ENCODE measurements at regions not wholly inside any gene's neighbourhood (a gene's known extent, or its start where the extent isn't known, plus 50 kb on each side); places are given as distances from the start of the nearest gene placed in this dataset.
"Not testable (repeated sequence)": the region's sequence is repeated elsewhere in the genome, so short reads cannot be mapped to it uniquely, and the experiment has no call there.

DNA sequence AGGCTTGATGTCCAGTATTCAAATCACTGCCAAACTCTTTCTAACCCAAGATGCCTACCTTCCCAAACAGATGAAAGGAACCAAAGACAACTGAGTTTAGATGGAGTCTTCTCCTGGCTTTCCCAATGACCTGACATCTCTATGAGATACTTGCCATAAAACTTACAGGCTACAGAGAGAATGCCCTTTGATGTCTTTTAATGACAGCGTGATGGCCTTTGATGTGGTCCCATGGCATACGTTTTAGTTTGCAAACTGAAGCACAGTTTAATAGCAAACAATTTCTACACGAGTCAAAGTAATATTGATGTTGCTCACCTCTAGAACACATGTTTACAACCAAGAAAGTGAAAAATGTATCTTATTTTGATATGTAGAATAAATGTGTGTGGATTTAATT, 73.2 kb downstream of the ZIC4 start:
- intact Hi-C loops (cut with DNase I) = no loop called here
- DNase-seq = no peak

DNA sequence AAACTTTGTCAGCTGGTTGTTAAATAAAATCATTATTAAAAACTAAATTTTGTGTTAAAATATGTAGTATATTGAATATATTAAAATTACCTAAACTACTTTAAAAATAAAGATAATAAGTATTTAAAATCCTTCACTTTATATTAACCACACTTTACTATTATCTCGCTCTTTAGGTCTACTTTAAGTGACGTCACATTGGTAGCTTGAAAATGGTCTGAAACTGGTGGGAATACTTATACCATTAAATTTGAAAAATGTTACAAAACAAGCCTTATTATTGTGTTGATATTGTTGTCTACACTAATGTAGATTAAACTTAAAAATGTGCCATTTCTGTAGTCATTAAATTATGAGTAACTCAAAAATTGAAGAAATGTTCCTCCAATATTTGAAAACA, 77.6 kb downstream of the ZIC4 start:
- DNase-seq = no peak
- intact Hi-C loops (cut with DNase I) = no loop called here

- intact Hi-C loops (cut with DNase I) = no loop called here
- DNase-seq = no peak
These were observed 82.0 kb downstream of the ZIC4 start for GRCh38 chr3:147324356-147324755.

- no peak for DNase-seq
- intact Hi-C loops (cut with DNase I) = no loop called here
These were observed 87.4 kb downstream of the ZIC4 start for GRCh38 chr3:147318900-147319299.

DNA sequence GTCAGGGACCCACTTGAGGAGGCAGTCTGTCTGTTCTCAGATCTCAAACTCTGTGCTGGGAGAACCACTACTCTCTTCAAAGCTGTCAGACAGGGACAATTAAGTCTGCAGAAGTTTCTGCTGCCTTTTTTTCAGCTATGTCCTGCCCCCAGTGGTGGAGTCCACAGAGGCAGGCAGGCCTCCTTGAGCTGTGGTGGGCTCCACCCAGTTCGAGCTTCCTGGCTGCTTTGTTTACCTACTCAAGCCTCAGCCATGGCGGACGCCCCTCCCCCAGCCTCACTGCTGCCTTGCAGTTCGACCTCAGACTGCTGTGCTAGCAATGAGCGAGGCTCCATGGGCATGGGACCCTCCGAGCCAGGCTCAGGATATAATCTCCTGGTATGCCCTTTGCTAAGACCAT, 89.3 kb downstream of the ZIC4 start:
- intact Hi-C loops (cut with DNase I) = not testable (repeated sequence)
- peak in 2 of 10 donors; percentile 42 to 52 for DNase-seq

GRCh38 chr3:147313513-147313912, 92.8 kb downstream of the ZIC4 start:
- intact Hi-C loops (cut with DNase I) = no loop called here
- DNase-seq = no peak

GRCh38 chr3:147312786-147313280, 93.5 kb downstream of the ZIC4 start:
- intact Hi-C loops (cut with DNase I) = no loop called here
- DNase-seq = no peak

GRCh38 chr3:147311716-147312115, 94.6 kb downstream of the ZIC4 start:
- intact Hi-C loops (cut with DNase I) = no loop called here
- no peak for DNase-seq

GRCh38 chr3:147305533-147306250, 100.7 kb downstream of the ZIC4 start:
- intact Hi-C loops (cut with DNase I) = no loop called here

DNA sequence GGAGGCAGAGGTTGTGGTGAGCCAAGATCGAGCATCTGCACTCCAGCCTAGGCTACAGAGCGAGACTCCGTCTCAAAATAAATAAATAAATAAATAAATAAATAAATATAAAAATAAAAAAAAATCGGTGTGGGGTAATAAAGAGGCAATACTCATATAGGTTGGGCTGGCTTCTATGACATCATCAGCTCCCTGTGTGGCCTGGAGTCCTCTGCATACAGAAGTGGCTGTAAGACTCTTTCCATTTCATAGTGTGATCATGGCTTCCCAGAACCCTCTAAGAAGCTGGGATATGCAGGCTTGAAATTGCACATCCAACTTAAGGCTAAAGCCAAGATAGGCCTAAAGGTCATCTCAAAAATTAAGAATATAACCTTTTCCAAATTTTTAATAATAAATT, 101.6 kb downstream of the ZIC4 start:
- intact Hi-C loops (cut with DNase I) = no loop called here
- DNase-seq = no peak

More at GRCh38 chr3:147305533-147306250, 100.7 kb downstream of the ZIC4 start:
- DNase-seq = no peak

DNA sequence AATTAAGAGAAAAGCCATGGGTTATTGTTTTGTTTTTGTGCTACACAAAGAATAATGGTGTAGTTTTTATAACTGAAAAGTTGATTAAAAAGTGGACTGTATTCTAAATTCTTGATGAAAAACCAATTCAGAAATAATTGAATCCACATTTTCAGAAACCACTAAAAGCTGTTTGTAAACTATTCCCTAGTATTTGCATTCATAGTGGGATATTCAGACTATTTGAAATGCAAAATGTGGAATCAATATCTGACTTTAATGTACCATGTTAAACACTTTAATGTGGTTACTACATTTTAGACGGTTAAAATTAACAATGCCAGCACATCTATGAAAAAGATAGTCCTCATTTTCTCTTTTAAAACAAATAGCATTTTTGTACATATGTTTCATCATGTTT, 104.6 kb downstream of the ZIC4 start:
- DNase-seq = no peak
- intact Hi-C loops (cut with DNase I) = no loop called here

DNA sequence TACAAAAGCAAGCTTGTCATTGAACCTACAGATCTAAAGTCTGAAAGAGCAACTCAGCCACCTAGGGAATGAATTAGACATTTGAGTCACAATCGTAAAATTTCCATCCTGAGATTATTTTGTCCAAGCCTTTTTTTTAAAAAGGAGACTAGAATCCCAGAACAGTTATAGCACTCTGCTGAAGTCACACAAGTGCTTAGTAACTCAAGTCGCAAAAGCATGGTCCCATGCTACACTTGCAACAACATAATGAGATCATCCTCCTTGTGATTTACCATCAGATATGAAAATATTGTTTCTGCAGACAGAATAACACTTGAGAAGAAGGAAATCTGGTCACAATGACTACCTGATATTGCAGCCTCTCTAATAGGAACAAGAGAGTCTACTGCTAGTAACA, 106.7 kb downstream of the ZIC4 start:
- intact Hi-C loops (cut with DNase I) = no loop called here
- no peak for DNase-seq

DNA sequence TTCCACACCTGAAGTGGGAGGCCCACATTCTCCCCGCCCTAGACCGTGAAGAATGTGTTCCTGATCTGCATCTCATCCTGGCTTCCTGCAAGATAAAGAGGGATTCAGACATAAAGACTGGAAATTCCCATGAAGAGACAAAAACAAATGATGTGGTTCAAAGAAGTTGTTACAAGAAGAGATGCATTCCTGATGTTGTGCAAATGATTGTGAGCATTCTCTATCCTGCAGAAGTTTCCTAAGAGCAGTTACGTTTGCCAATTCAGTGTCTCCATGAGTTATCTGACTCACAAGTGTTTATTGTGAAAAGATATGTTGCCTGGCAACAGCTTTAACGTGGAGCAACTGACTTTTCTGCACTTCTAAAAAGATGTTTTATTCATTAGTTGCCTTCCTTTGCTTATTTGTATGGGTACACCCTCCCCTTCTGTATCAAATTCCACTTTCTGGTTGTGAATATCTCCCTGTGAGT, 107.8 kb downstream of the ZIC4 start:
- no peak for DNase-seq
- intact Hi-C loops (cut with DNase I) = no loop called here

DNA sequence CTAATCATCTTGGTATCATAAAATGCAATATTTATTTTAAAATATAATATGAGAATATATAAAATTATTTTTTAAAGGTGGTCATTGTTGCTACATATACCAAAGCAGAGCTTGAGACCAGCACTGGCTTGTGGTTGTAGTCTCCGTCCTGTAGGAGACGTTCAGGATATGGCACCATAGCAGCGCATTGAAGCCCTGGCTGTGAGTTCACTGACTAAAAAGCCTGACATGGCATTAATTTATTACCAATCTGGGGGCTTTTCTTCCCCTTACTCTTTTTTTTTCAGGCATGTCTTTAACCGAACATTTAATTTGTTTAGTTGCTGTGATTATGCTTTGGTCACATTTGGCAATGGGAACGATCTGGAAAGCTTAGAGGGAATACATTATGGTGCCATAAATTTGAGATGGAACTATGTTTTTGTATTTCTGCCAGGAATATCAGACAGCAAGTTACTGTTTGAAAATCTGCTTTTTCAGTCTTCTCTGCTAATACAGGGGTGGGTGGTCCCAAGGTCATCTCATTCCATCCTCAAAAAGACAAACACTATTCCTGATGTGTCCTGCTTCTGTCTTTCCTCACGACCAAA, 108.5 kb downstream of the ZIC4 start:
- intact Hi-C loops (cut with DNase I) = no loop called here
- DNase-seq = no peak

- intact Hi-C loops (cut with DNase I); DNase-seq: not testable (repeated sequence)
These were observed 119.0 kb downstream of the ZIC4 start for GRCh38 chr3:147287370-147287769.

GRCh38 chr3:147269907-147270306, 136.4 kb downstream of the ZIC4 start:
- DNase-seq = no peak
- intact Hi-C loops (cut with DNase I) = no loop called here

GRCh38 chr3:147267434-147267833, 138.9 kb downstream of the ZIC4 start:
- DNase-seq = no peak
- intact Hi-C loops (cut with DNase I) = no loop called here

GRCh38 chr3:147257944-147258343, 148.4 kb downstream of the ZIC4 start:
- no peak for DNase-seq
- intact Hi-C loops (cut with DNase I) = no loop called here

GRCh38 chr3:147256739-147257138, 149.6 kb downstream of the ZIC4 start:
- intact Hi-C loops (cut with DNase I) = no loop called here
- DNase-seq = no peak

- DNase-seq = no peak
- intact Hi-C loops (cut with DNase I) = no loop called here
These were observed 159.4 kb downstream of the ZIC4 start for GRCh38 chr3:147246906-147247305.

- intact Hi-C loops (cut with DNase I) = not testable (repeated sequence)
These were observed 160.7 kb downstream of the ZIC4 start for GRCh38 chr3:147245638-147246037.

GRCh38 chr3:147245022-147245421, 161.3 kb downstream of the ZIC4 start:
- intact Hi-C loops (cut with DNase I); DNase-seq: not testable (repeated sequence)

More at GRCh38 chr3:147245638-147246037, 160.7 kb downstream of the ZIC4 start:
- DNase-seq = peak in 2 of 10 donors; percentile 55 to 77
